T1000 (cell line): ENCODE measurements at regions not wholly inside any gene's neighbourhood (a gene's known extent, or its start where the extent isn't known, plus 50 kb on each side); places are given as distances from the start of the nearest gene placed in this dataset.

Experiments
- DNase-seq: peaks from one replicate; lab custom pipeline; 2025; ENCODE audit warnings: mixed read lengths; lab: John Stamatoyannopoulos, UW

GRCh38 chr2:137824501-137824900, 139.8 kb upstream of the HNMT start:
- no peak for DNase-seq

- no peak for DNase-seq
Measured at GRCh38 chr2:137826373-137827372, 137.6 kb upstream of the HNMT start.

GRCh38 chr2:137828624-137829023, 135.6 kb upstream of the HNMT start:
- DNase-seq: no peak

GRCh38 chr2:137829251-137829650, 135.0 kb upstream of the HNMT start:
- no peak for DNase-seq

GRCh38 chr2:137834760-137835379, 129.4 kb upstream of the HNMT start:
- no peak for DNase-seq

GRCh38 chr2:137836671-137837070, 127.6 kb upstream of the HNMT start:
- no peak for DNase-seq

GRCh38 chr2:137837830-137838229, 126.4 kb upstream of the HNMT start:
- DNase-seq: no peak

- DNase-seq: peak; percentile 2
Measured at GRCh38 chr2:137838255-137839092, 125.8 kb upstream of the HNMT start.

- DNase-seq: no peak
Measured at GRCh38 chr2:137842430-137842829, 121.8 kb upstream of the HNMT start.

GRCh38 chr2:137842952-137843351, 121.3 kb upstream of the HNMT start:
- DNase-seq: no peak

- DNase-seq: no peak
Measured at GRCh38 chr2:137845422-137845821, 118.9 kb upstream of the HNMT start.

GRCh38 chr2:137846993-137847392, 117.3 kb upstream of the HNMT start:
- no peak for DNase-seq

- no peak for DNase-seq
Measured at GRCh38 chr2:137847443-137847842, 116.8 kb upstream of the HNMT start.

- DNase-seq: no peak
Measured at GRCh38 chr2:137857881-137858280, 106.4 kb upstream of the HNMT start.

GRCh38 chr2:137862651-137863050, 101.6 kb upstream of the HNMT start:
- DNase-seq: no peak

- no peak for DNase-seq
Measured at GRCh38 chr2:137865954-137866540, 98.2 kb upstream of the HNMT start.

GRCh38 chr2:137870682-137871081, 93.6 kb upstream of the HNMT start:
- DNase-seq: no peak

- no peak for DNase-seq
Measured at GRCh38 chr2:137872577-137872976, 91.7 kb upstream of the HNMT start.

- no peak for DNase-seq
Measured at GRCh38 chr2:137873536-137874244, 90.6 kb upstream of the HNMT start.

GRCh38 chr2:137879121-137879520, 85.2 kb upstream of the HNMT start:
- DNase-seq: no peak

GRCh38 chr2:137881711-137882110, 82.6 kb upstream of the HNMT start:
- DNase-seq: no peak
